Neuronal stem cell (in vitro differentiated cells): ENCODE measurements at regions not wholly inside any gene's neighbourhood (a gene's known extent, or its start where the extent isn't known, plus 50 kb on each side); places are given as distances from the start of the nearest gene placed in this dataset.

Experiments
- DNase-seq: peaks from one replicate; pipeline ENCODE4 v3.0.0-alpha.2; 2013; ENCODE audit warnings: low spot score
- H2AFZ ChIP-seq: one replicate; pipeline ENCODE4 v1.6.1; 2013; ENCODE audit warnings: mild to moderate bottlenecking, low read length, inconsistent platforms
- H2AK5ac ChIP-seq: 2 replicates; pipeline ENCODE4 v1.6.1; 2013; ENCODE audit warnings: low read depth, mild to moderate bottlenecking, inconsistent platforms, low read length, moderate library complexity, mixed read lengths
- H2BK120ac ChIP-seq: 2 replicates; pipeline ENCODE4 v1.6.1; 2013; ENCODE audit warnings: low read depth, mild to moderate bottlenecking, inconsistent platforms, low read length, moderate library complexity, mixed read lengths
- H2BK12ac ChIP-seq: one replicate; pipeline ENCODE4 v1.6.1; 2013; ENCODE audit warnings: low read length, inconsistent platforms
- H2BK15ac ChIP-seq: 2 replicates; pipeline ENCODE4 v1.6.1; 2013; ENCODE audit warnings: mild to moderate bottlenecking, low read length, inconsistent platforms, mixed read lengths
- H2BK5ac ChIP-seq: one replicate; pipeline ENCODE4 v1.6.1; 2013; ENCODE audit warnings: inconsistent platforms, mild to moderate bottlenecking, low read length, moderate library complexity
- H3K14ac ChIP-seq: one replicate; pipeline ENCODE4 v1.6.1; 2013; ENCODE audit warnings: low read length, inconsistent platforms
- H3K18ac ChIP-seq: 2 replicates; pipeline ENCODE4 v1.6.1; 2013; ENCODE audit warnings: low read length, inconsistent platforms
- H3K23ac ChIP-seq: 2 replicates; pipeline ENCODE4 v1.6.1; 2013; ENCODE audit warnings: low read depth, mild to moderate bottlenecking, mixed read lengths, low read length, inconsistent platforms; ENCODE audit not compliant: poor library complexity
- H3K27ac ChIP-seq: replicated peaks from 3 replicates; pipeline ENCODE4 v1.5.1; 2013; ENCODE audit warnings: low read length, inconsistent platforms
- H3K27me3 ChIP-seq, 3 experiments: 2 replicates each; pipeline ENCODE4 v1.6.1; 2013; ENCODE audit warnings: low read length in 3 of 3, mild to moderate bottlenecking in 2 of 3, inconsistent platforms in 1 of 3, low read depth in 1 of 3, mixed read lengths in 1 of 3, moderate library complexity in 1 of 3; ENCODE audit not compliant: control insufficient read depth in 3 of 3, insufficient read depth in 3 of 3
- H3K36me3 ChIP-seq, 2 donors: replicated peaks in 1 of 2; 2 replicates each; pipeline ENCODE4 v1.6.1; 2013; ENCODE audit warnings: low read length in 2 of 2; ENCODE audit not compliant: control insufficient read depth in 2 of 2, insufficient read depth in 2 of 2
- H3K4ac ChIP-seq: 2 replicates; pipeline ENCODE4 v1.6.1; 2013; ENCODE audit warnings: inconsistent platforms, mild to moderate bottlenecking, low read length, moderate library complexity
- H3K4me1 ChIP-seq, 2 donors: 1 replicate in 1 of 2; 2 replicates in 1 of 2; pipeline ENCODE4 v1.6.1; 2013; ENCODE audit warnings: low read length in 2 of 2, low read depth in 1 of 2; ENCODE audit not compliant: control insufficient read depth in 2 of 2, insufficient read depth in 1 of 2
- H3K4me2 ChIP-seq: one replicate; pipeline ENCODE4 v1.6.1; 2013; ENCODE audit warnings: mild to moderate bottlenecking, low read length, inconsistent platforms; ENCODE audit not compliant: insufficient read depth, poor library complexity, severe bottlenecking
- H3K4me3 ChIP-seq, 2 donors: 2 replicates each; pipeline ENCODE4 v1.5.1; 2013; ENCODE audit warnings: low read length in 2 of 2, mild to moderate bottlenecking in 2 of 2, inconsistent platforms in 1 of 2, moderate library complexity in 1 of 2
- H3K79me1 ChIP-seq: one replicate; pipeline ENCODE4 v1.6.1; 2013; ENCODE audit warnings: low read depth, mild to moderate bottlenecking, inconsistent platforms, low read length, moderate library complexity
- H3K9ac ChIP-seq: one replicate; pipeline ENCODE4 v1.6.1; 2013; ENCODE audit warnings: mild to moderate bottlenecking, low read depth, low read length, inconsistent platforms; ENCODE audit not compliant: poor library complexity
- H3K9me3 ChIP-seq, 2 donors: replicated peaks in 1 of 2; 2 replicates each; pipeline versions ENCODE3 to v1.6.1; 2013; ENCODE audit warnings: low read length in 2 of 2, mild to moderate bottlenecking in 2 of 2, inconsistent platforms in 1 of 2, low read depth in 1 of 2, mixed read lengths in 1 of 2, moderate library complexity in 1 of 2; ENCODE audit not compliant: control insufficient read depth in 2 of 2, insufficient read depth in 1 of 2
- H4K8ac ChIP-seq: one replicate; pipeline ENCODE4 v1.6.1; 2013; ENCODE audit warnings: low read depth, mild to moderate bottlenecking, inconsistent platforms, low read length, moderate library complexity
- H4K91ac ChIP-seq: one replicate; pipeline ENCODE4 v1.6.1; 2013; ENCODE audit warnings: low read length, low read depth, mild to moderate bottlenecking, inconsistent platforms; ENCODE audit not compliant: poor library complexity
- WGBS, 2 donors: extraction: QIAGEN DNeasy Blood & Tissue Kit; methylation state at CpG; one replicate each; pipeline ENCODE4 v1.1.7; 2013; ENCODE audit warnings: missing lambda C conversion rate in 2 of 2, mixed read lengths in 1 of 2; ENCODE audit not compliant: insufficient read length in 2 of 2, insufficient replicate concordance in 1 of 2; ENCODE audit errors: extremely low coverage in 2 of 2; 5-methylcytosine and 5-hydroxymethylcytosine counted together

DNA sequence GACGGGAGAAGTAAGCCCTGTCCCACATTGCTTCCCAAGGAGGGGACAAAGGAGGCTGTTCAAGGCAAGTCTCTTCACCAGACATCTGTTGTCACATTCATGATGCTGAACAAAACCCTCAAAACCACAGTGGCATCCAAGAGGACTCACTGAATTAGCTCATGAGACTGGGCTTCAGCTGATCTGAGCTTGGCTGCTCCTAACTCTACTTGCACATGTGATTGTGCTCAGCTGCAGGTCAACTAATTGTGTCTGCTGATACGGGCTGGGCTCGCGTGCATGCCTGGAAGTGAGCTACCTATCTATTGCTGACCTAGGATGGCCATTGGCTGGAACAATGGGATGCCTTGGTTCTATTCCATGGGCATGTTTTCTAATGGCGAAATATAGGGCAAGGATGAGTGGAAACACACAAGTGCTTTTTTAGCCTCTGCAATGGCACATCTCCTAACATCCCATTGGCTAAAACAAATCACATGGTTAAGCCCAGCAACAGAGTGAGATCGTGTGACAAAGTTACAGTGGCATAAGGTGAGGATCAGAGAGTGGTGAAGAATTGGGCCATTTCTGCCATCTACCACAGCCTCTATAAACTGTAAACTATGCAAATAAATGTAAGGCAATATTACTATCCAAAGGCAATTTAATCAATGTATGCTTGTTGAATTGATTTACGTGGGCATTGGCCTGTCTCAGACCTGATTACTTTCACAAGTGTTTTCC, 52.9 kb upstream of the CAPN13 start:
- H3K4me1 ChIP-seq, result peaks cover 0 to 2% of the 10 kb centered on the region in 2 donors
- H2BK120ac ChIP-seq, result no peak overlapping the region
- peak overlapping the region; percentile 7 for H3K9ac ChIP-seq
- H3K4me3 ChIP-seq, result no peak overlapping the region
- H4K8ac ChIP-seq, result no peak overlapping the region
- no peaks in the 10 kb centered on the region for H3K79me1 ChIP-seq
- no peak overlapping the region for H3K23ac ChIP-seq
- no peak overlapping the region for H2BK5ac ChIP-seq
- H3K36me3 ChIP-seq, result no peaks in the 10 kb centered on the region
- H3K4ac ChIP-seq, result no peak overlapping the region
- WGBS, 2 donors, result no CpG with 5 or more reads among the region's 7 CpGs
- no peak overlapping the region for H3K4me2 ChIP-seq
- H4K91ac ChIP-seq, result no peak overlapping the region
- no peak overlapping the region for H3K14ac ChIP-seq
- no peaks in the 10 kb centered on the region for H3K27me3 ChIP-seq
- H2AK5ac ChIP-seq, result no peak overlapping the region
- no peak overlapping the region for H2BK12ac ChIP-seq
- H3K27ac ChIP-seq, result no peak overlapping the region
- no peak overlapping the region for H2AFZ ChIP-seq
- DNase-seq, result no peak
- no peak overlapping the region for H2BK15ac ChIP-seq
- no peak overlapping the region for H3K18ac ChIP-seq
- H3K9me3 ChIP-seq, result no peaks in the 10 kb centered on the region
